SK-N-SH (cell line): ENCODE measurements at regions not wholly inside any gene's neighbourhood (a gene's known extent, or its start where the extent isn't known, plus 50 kb on each side); places are given as distances from the start of the nearest gene placed in this dataset.

ENCODE experiments used
- CTCF ChIA-PET: fragments of 300-600, 350-600 bp; formaldehyde crosslinking; extraction: SDS; loops from one replicate; lab custom pipeline; 2021; lab: Yijun Ruan, JAX
- POLR2A ChIA-PET: fragments of 350-600 bp; sonication (Branson Sonifier 250); formaldehyde crosslinking; extraction: SDS; loops from one replicate; lab custom pipeline; 2020; ENCODE audit warnings: antibody characterized with exemption, inconsistent platforms; lab: Yijun Ruan, JAX
- DNase-seq: peaks from one replicate; pipeline ENCODE4 v3.0.0; 2012
- H2AFZ ChIP-seq: fragments of 200-600 bp; sonication (generic); 2 replicates; pipeline ENCODE4 v1.8.1; 2016; ENCODE audit warnings: antibody characterized with exemption, mild to moderate bottlenecking, low read depth
- H3F3A ChIP-seq: fragments of 200-600 bp; sonication (generic); replicated peaks from 2 replicates; pipeline ENCODE3; 2016; ENCODE audit warnings: antibody characterized with exemption, mild to moderate bottlenecking; ENCODE audit not compliant: insufficient read depth
- H3K27ac ChIP-seq, 2 experiments: fragments of 200-500 bp in 1 of 2; fragments of 200-600 bp in 1 of 2; sonication (Bioruptor generic) in 1 of 2; sonication (generic), shearing (Covaris generic) in 1 of 2; 2 replicates each; pipeline versions ENCODE4 v1.5.1 to v1.6.1; 2014 to 2016; ENCODE audit warnings: low read depth in 2 of 2, inconsistent platforms in 1 of 2, low read length in 1 of 2, mild to moderate bottlenecking in 1 of 2, mixed read lengths in 1 of 2
- H3K27me3 ChIP-seq: fragments of 200-600 bp; sonication (generic), shearing (Covaris generic); 2 replicates; pipeline ENCODE4 v1.6.1; 2016; ENCODE audit warnings: mixed run types; ENCODE audit not compliant: insufficient read depth
- H3K36me3 ChIP-seq, 2 experiments: fragments of 200-500 bp in 1 of 2; fragments of 200-600 bp in 1 of 2; sonication (Bioruptor generic) in 1 of 2; sonication (generic) in 1 of 2; replicated peaks in 1 of 2; 2 replicates each; pipeline versions ENCODE3 to v1.5.1; 2014 to 2016; ENCODE audit warnings: low read length in 1 of 2, mild to moderate bottlenecking in 1 of 2; ENCODE audit not compliant: insufficient read depth in 2 of 2, control insufficient read depth in 1 of 2
- H3K4me1 ChIP-seq, 2 experiments: fragments of 200-500 bp in 1 of 2; fragments of 200-600 bp in 1 of 2; sonication (Bioruptor generic) in 1 of 2; sonication (generic), shearing (Covaris generic) in 1 of 2; 2 replicates each; pipeline versions ENCODE4 v1.5.1 to v1.6.1; 2014 to 2016; ENCODE audit warnings: low read depth in 1 of 2, low read length in 1 of 2, mixed run types in 1 of 2; ENCODE audit not compliant: insufficient read depth in 2 of 2, control insufficient read depth in 1 of 2
- H3K4me2 ChIP-seq: fragments of 200-600 bp; sonication (generic), shearing (Covaris generic); 2 replicates; pipeline ENCODE4 v1.6.1; 2017; ENCODE audit warnings: mixed run types
- H3K4me3 ChIP-seq, 2 experiments: fragments of 200-500 bp in 1 of 2; fragments of 200-600 bp in 1 of 2; sonication (Bioruptor generic) in 1 of 2; sonication (generic), shearing (Covaris generic) in 1 of 2; 2 replicates each; pipeline versions ENCODE4 v1.5.1 to v1.8.1; 2014 to 2016; ENCODE audit warnings: low read depth in 2 of 2, inconsistent platforms in 1 of 2, low read length in 1 of 2, mild to moderate bottlenecking in 1 of 2, mixed read lengths in 1 of 2, moderate library complexity in 1 of 2
- H3K79me2 ChIP-seq: fragments of 200-600 bp; sonication (generic); 2 replicates; pipeline ENCODE4 v1.8.1; 2017; ENCODE audit warnings: mild to moderate bottlenecking; ENCODE audit not compliant: insufficient read depth
- H3K9ac ChIP-seq: fragments of 200-600 bp; sonication (generic); 2 replicates; pipeline ENCODE4 v1.6.1; 2017; ENCODE audit warnings: mixed run types
- H3K9me2 ChIP-seq: fragments of 200-600 bp; sonication (generic); 2 replicates; pipeline ENCODE4 v1.6.1; 2017; ENCODE audit warnings: mixed run types
- H3K9me3 ChIP-seq: fragments of 200-600 bp; sonication (generic); 2 replicates; pipeline ENCODE4 v1.6.1; 2017; ENCODE audit warnings: mixed run types, mild to moderate bottlenecking, moderate library complexity
- H4K20me1 ChIP-seq: fragments of 200-600 bp; sonication (generic); 2 replicates; pipeline ENCODE4 v1.6.1; 2017; ENCODE audit warnings: mild to moderate bottlenecking, mixed run types; ENCODE audit not compliant: insufficient read depth
- FOSL2 ChIP-seq: IDR thresholded peaks from 2 replicates; pipeline ENCODE4 v1.4.0; 2012; ENCODE audit warnings: low read depth, mild to moderate bottlenecking, moderate library complexity, borderline replicate concordance
- FOXJ3 ChIP-seq: sonication (generic); formaldehyde crosslinking; IDR thresholded peaks from 2 replicates; pipeline ENCODE4 v1.5.1; 2020; ENCODE audit warnings: mild to moderate bottlenecking, missing genetic modification reagents
- FOXM1 ChIP-seq: IDR thresholded peaks from 2 replicates; pipeline ENCODE4 v1.4.0; 2012; ENCODE audit warnings: low read depth, mild to moderate bottlenecking
- GABPA ChIP-seq: IDR thresholded peaks from 2 replicates; pipeline ENCODE4 v1.4.0; 2012; ENCODE audit warnings: low read depth, mild to moderate bottlenecking
- GATA2 ChIP-seq: sonication (generic); formaldehyde crosslinking; IDR thresholded peaks from 2 replicates; pipeline ENCODE4 v1.5.0; 2020; ENCODE audit warnings: mild to moderate bottlenecking, missing genetic modification reagents
- MAX ChIP-seq: IDR thresholded peaks from 2 replicates; pipeline ENCODE4 v1.4.0; 2012; ENCODE audit warnings: low read depth
- MEF2A ChIP-seq: IDR thresholded peaks from 2 replicates; pipeline ENCODE4 v1.4.0; 2012; ENCODE audit warnings: low read depth, borderline replicate concordance
- NFIC ChIP-seq: IDR thresholded peaks from 2 replicates; pipeline ENCODE4 v1.4.0; 2012; ENCODE audit warnings: borderline replicate concordance
- NRF1 ChIP-seq: IDR thresholded peaks from 2 replicates; pipeline ENCODE4 v1.6.1; 2012; ENCODE audit warnings: low read depth, mild to moderate bottlenecking, low read length
- REST ChIP-seq: IDR thresholded peaks from 2 replicates; pipeline ENCODE4 v1.6.1; 2012; ENCODE audit warnings: mild to moderate bottlenecking, low read depth, low read length, moderate library complexity
- RFX5 ChIP-seq: IDR thresholded peaks from 2 replicates; pipeline ENCODE4 v1.6.1; 2012; ENCODE audit warnings: mild to moderate bottlenecking, improper control_type of control experiment, low read length
- SIN3A ChIP-seq: IDR thresholded peaks from 2 replicates; pipeline ENCODE4 v1.6.1; 2012; ENCODE audit warnings: low read depth, mild to moderate bottlenecking, low read length, moderate library complexity, borderline replicate concordance
- SMC3 ChIP-seq: IDR thresholded peaks from 2 replicates; pipeline ENCODE4 v1.6.1; 2012; ENCODE audit warnings: low read depth, low read length, improper control_type of control experiment
- TAF1 ChIP-seq: IDR thresholded peaks from 2 replicates; pipeline ENCODE4 v1.6.1; 2012; ENCODE audit warnings: low read depth, mild to moderate bottlenecking, low read length, moderate library complexity, borderline replicate concordance
- TEAD4 ChIP-seq: IDR thresholded peaks from 2 replicates; pipeline ENCODE4 v1.4.0; 2012; ENCODE audit warnings: mild to moderate bottlenecking, borderline replicate concordance; ENCODE audit not compliant: insufficient read depth
- USF1 ChIP-seq: IDR thresholded peaks from 2 replicates; pipeline ENCODE4 v1.4.0; 2012; ENCODE audit warnings: low read depth, borderline replicate concordance
- YY1 ChIP-seq: IDR thresholded peaks from 2 replicates; pipeline ENCODE4 v1.4.0; 2012; ENCODE audit warnings: low read depth, mild to moderate bottlenecking
- ZBTB33 ChIP-seq: IDR thresholded peaks from 2 replicates; pipeline ENCODE4 v1.4.0; 2012; ENCODE audit warnings: low read depth, borderline replicate concordance
- WGBS: methylation state at CpG from one replicate; pipeline ENCODE4 v1.1.6; 2017; ENCODE audit warnings: low lambda C conversion rate; 5-methylcytosine and 5-hydroxymethylcytosine counted together

GRCh38 chr4:138633580-138633904, 382.0 kb upstream of the NOCT start:
- CTCF ChIA-PET, result no interaction called here
- Histone ChIP-seq H3F3A (peaks cover under 1% of the 10 kb centered on the region), H3K4me3 (no peak overlapping the region), H3K9me3 (no peaks in the 10 kb centered on the region), H2AFZ (no peak overlapping the region), H3K4me1 (peaks cover 0 to 2% of the 10 kb centered on the region in 2 experiments; a peak in 2 of 4 replicates), H3K4me2 (no peak overlapping the region), H3K9ac (no peak overlapping the region), H3K36me3 (no peaks in the 10 kb centered on the region), H3K27ac (no peak overlapping the region), H3K79me2 (no peaks in the 10 kb centered on the region), H4K20me1 (no peaks in the 10 kb centered on the region), H3K27me3 (no peaks in the 10 kb centered on the region), H3K9me2 (no peaks in the 10 kb centered on the region)
- TF ChIP-seq SMC3 (no peak), YY1 (no peak), RFX5 (no peak), FOXM1 (no peak), NFIC (no peak), USF1 (no peak), MAX (no peak), ZBTB33 (no peak), NRF1 (no peak), GATA2 (no peak)
- WGBS, result 37% methylated on average over 2 of the region's 2 CpGs
- POLR2A ChIA-PET, result no interaction called here
- DNase-seq, result no peak

GRCh38 chr4:138632856-138633579, 382.6 kb upstream of the NOCT start:
- no peak overlapping the region for H2AFZ ChIP-seq
- H3K79me2 ChIP-seq, result no peaks in the 10 kb centered on the region
- no peaks in the 10 kb centered on the region; a peak in 1 of 4 replicates for H3K4me1 ChIP-seq
- H3K27me3 ChIP-seq, result no peaks in the 10 kb centered on the region
- no peak overlapping the region for H3K4me3 ChIP-seq
- DNase-seq, result no peak
- H4K20me1 ChIP-seq, result no peaks in the 10 kb centered on the region
- H3K9ac ChIP-seq, result no peak overlapping the region
- ChIA-PET CTCF (no interaction called here), POLR2A (no interaction called here)
- H3K36me3 ChIP-seq, result no peaks in the 10 kb centered on the region
- no peak overlapping the region for H3K27ac ChIP-seq
- H3K9me2 ChIP-seq, result no peaks in the 10 kb centered on the region
- no peaks in the 10 kb centered on the region for H3F3A ChIP-seq
- no peak overlapping the region for H3K4me2 ChIP-seq
- WGBS, result 52% methylated on average over 5 of the region's 5 CpGs
- no peaks in the 10 kb centered on the region for H3K9me3 ChIP-seq
- no peak for TF ChIP-seq TAF1
- no peak for TF ChIP-seq FOXM1
- no peak for TF ChIP-seq SIN3A
- TF ChIP-seq USF1, result no peak
- no peak for TF ChIP-seq REST
- no peak for TF ChIP-seq GATA2
- TF ChIP-seq TEAD4, result no peak
- no peak for TF ChIP-seq MEF2A
- TF ChIP-seq FOXJ3 (CRISPR knock-in tag), result no peak
- TF ChIP-seq MAX, result no peak
- no peak for TF ChIP-seq GABPA
- no peak for TF ChIP-seq NFIC
- no peak for TF ChIP-seq FOSL2
